Osteocyte (in vitro differentiated cells): ENCODE measurements at regions not wholly inside any gene's neighbourhood (a gene's known extent, or its start where the extent isn't known, plus 50 kb on each side); places are given as distances from the start of the nearest gene placed in this dataset.

Experiments used
- DNase-seq: peaks from one replicate; pipeline ENCODE4 v3.0.0; 2021; ENCODE audit warnings: mixed read lengths; ENCODE audit not compliant: unreplicated experiment; ENCODE audit errors: extremely low spot score
- H3K27ac Mint-ChIP-seq: one replicate; pipeline ENCODE4 v1.8.0; 2021; ENCODE audit warnings: mild to moderate bottlenecking, mixed read lengths; ENCODE audit not compliant: unreplicated experiment
- H3K27me3 Mint-ChIP-seq: one replicate; pipeline ENCODE4 v1.8.0; 2021; ENCODE audit warnings: mixed read lengths; ENCODE audit not compliant: unreplicated experiment
- H3K36me3 Mint-ChIP-seq: one replicate; pipeline ENCODE4 v1.8.0; 2021; ENCODE audit warnings: mixed read lengths; ENCODE audit not compliant: unreplicated experiment
- H3K4me1 Mint-ChIP-seq: one replicate; pipeline ENCODE4 v1.8.0; 2021; ENCODE audit warnings: mixed read lengths; ENCODE audit not compliant: unreplicated experiment
- H3K4me3 Mint-ChIP-seq: one replicate; pipeline ENCODE4 v1.8.0; 2021; ENCODE audit warnings: mild to moderate bottlenecking, moderate library complexity, mixed read lengths; ENCODE audit not compliant: unreplicated experiment
- H3K9me3 Mint-ChIP-seq: one replicate; pipeline ENCODE4 v1.8.0; 2021; ENCODE audit warnings: mixed read lengths; ENCODE audit not compliant: unreplicated experiment
- TF ChIP-seq, protein P1 (sequence below): fragments of 200-600 bp; sonication (generic); IDR thresholded peaks from 2 replicates; pipeline ENCODE4 v1.5.0; 2021; ENCODE audit warnings: antibody characterized with exemption, mild to moderate bottlenecking, moderate library complexity

DNA sequence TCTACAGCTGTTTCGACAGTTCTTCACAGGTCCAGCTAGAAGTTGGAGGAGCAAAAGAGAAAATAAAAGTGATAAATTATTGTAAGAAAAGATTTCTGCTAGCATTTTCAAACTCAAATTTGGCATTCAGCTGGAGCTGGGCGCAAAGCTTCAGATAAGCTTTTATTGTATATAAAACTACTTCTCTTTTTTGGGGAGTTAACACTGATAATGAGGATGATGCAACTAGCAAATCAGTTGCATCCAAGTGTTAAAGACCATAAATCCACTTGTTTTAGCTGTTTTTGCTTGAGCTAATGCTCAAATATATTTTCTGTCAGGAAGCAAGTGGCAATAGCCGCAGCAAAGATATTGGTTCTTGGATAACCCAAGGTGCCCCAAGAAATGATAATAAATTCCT lies 127.1 kb upstream of the PKN2 start:
- Mint-ChIP-seq H3K36me3 (no peaks in the 10 kb centered on the region), H3K9me3 (no peaks in the 10 kb centered on the region), H3K4me1 (no peaks in the 10 kb centered on the region), H3K4me3 (no peak overlapping the region), H3K27me3 (peaks cover 1% of the 10 kb centered on the region), H3K27ac (no peak overlapping the region)
- TF ChIP-seq, protein P1, sequence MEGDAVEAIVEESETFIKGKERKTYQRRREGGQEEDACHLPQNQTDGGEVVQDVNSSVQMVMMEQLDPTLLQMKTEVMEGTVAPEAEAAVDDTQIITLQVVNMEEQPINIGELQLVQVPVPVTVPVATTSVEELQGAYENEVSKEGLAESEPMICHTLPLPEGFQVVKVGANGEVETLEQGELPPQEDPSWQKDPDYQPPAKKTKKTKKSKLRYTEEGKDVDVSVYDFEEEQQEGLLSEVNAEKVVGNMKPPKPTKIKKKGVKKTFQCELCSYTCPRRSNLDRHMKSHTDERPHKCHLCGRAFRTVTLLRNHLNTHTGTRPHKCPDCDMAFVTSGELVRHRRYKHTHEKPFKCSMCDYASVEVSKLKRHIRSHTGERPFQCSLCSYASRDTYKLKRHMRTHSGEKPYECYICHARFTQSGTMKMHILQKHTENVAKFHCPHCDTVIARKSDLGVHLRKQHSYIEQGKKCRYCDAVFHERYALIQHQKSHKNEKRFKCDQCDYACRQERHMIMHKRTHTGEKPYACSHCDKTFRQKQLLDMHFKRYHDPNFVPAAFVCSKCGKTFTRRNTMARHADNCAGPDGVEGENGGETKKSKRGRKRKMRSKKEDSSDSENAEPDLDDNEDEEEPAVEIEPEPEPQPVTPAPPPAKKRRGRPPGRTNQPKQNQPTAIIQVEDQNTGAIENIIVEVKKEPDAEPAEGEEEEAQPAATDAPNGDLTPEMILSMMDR: no peak
- DNase-seq: no peak

DNA sequence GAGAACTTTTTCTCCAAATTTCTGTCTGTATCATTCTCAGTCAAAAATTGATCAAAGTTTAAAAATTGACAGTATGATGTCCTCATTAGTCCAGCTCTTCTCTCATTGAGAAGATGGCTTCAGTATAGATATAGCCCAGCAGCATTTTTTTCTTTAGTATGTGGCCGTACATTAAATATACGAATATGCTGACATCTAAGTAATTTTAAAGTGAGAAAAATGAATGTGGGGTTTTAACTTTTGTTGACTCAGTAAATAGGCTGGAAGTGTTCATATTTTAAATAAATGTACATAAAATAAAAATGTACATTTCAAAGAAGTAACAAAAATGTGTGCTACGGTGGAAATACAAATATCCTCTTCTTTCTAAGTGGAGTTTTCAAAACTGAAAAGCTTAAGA lies 123.5 kb upstream of the PKN2 start:
- DNase-seq: no peak
- H3K4me1 Mint-ChIP-seq: no peaks in the 10 kb centered on the region
- H3K9me3 Mint-ChIP-seq: no peaks in the 10 kb centered on the region
- H3K4me3 Mint-ChIP-seq: no peak overlapping the region
- H3K27ac Mint-ChIP-seq: no peak overlapping the region
- no peaks in the 10 kb centered on the region for H3K36me3 Mint-ChIP-seq
- TF ChIP-seq, protein P1: no peak
- H3K27me3 Mint-ChIP-seq: peaks cover 2% of the 10 kb centered on the region

DNA sequence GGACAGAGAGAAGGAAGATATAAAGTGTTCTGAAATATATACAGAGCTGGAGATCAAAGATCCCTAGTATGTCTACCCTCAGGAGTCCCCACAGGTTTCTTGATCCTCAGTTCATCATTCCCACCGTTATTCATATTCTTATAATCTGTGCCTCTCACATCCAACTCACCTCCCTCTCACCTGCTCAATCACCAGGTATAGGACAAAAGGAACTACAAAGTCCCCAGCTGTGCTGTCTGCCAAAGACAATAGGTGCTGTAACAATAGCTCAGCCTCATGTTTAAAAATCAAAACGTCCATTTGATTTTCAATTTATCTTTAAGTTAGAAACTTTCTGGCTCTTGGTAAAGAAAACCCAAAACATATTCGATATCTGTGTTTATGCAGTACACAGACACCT lies 121.1 kb upstream of the PKN2 start:
- TF ChIP-seq, protein P1: no peak

DNA sequence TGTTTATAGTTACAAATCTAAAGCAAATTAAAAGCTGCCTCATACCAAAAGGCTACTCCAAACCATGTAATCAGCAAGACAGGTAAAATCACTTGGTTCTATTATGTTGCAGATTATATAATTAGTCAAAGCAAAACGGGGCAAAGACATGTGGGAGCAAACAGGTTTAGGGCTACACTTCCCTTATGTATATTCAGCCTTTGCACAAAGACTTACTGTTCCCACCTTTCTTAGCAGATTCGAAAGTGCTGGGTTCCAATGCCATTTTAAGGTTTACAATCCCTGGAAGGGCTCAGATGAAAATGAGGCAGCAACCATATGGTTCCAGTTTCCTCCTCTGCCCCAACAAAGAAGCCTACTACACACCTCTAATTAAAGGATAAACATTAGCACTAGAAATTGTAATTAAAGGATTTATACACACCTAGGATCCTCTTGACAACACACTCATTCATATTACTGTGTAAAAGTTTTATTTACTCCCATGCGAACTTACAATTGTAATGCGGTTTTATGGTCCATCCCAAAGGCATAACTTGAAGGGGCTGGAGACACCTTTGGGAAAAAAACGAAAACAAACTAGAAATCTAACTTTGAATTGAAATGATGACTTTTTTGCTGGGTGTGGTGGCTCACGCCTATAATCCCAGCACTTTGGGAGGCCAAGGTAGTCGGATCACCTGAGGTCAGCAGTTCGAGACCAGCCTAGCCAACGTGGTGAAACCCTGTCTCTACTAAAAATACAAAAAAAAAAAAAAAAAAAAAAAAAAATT lies 117.3 kb upstream of the PKN2 start:
- Mint-ChIP-seq H3K4me3 (no peak overlapping the region), H3K36me3 (no peaks in the 10 kb centered on the region), H3K9me3 (no peaks in the 10 kb centered on the region), H3K4me1 (no peaks in the 10 kb centered on the region), H3K27ac (no peak overlapping the region), H3K27me3 (peaks cover 23% of the 10 kb centered on the region)
- TF ChIP-seq, protein P1: no peak
- no peak for DNase-seq

More for the DNA sequence above, 121.1 kb upstream of the PKN2 start:
- Mint-ChIP-seq H3K4me3 (no peak overlapping the region), H3K36me3 (no peaks in the 10 kb centered on the region), H3K27ac (no peak overlapping the region), H3K9me3 (no peaks in the 10 kb centered on the region), H3K4me1 (no peaks in the 10 kb centered on the region), H3K27me3 (peaks cover 11% of the 10 kb centered on the region)
- no peak for DNase-seq

DNA sequence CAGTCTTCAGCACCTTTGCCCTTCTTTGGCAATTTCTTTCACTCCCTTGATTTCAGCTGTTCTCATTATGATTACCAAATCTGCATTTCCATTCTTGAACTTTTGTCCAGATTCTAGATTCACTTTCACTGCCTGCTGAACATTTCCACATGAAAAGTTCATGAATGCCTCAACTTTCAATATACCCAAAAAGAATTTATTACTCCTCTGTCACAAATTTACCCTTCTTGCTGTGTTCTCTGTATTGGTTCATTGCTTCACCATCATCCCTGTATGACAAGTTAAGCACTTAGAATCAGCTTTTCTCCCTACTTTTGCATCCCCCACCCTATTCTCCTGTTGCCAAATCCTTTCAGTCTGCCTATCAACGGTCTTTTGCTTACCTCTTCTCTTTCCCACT lies 112.6 kb upstream of the PKN2 start:
- DNase-seq: no peak
- H3K36me3 Mint-ChIP-seq: no peaks in the 10 kb centered on the region

More for the DNA sequence above, 112.6 kb upstream of the PKN2 start:
- Mint-ChIP-seq H3K27me3 (peaks cover 21% of the 10 kb centered on the region), H3K4me3 (no peak overlapping the region), H3K4me1 (no peaks in the 10 kb centered on the region), H3K27ac (no peak overlapping the region), H3K9me3 (no peaks in the 10 kb centered on the region)
- TF ChIP-seq, protein P1: no peak
